SU-DHL-6 (cell line): ENCODE measurements at regions not wholly inside any gene's neighbourhood (a gene's known extent, or its start where the extent isn't known, plus 50 kb on each side); places are given as distances from the start of the nearest gene placed in this dataset.

ENCODE experiments used
- H2AFZ ChIP-seq: fragments of 200-600 bp; sonication (generic); 2 replicates; pipeline ENCODE4 v1.6.1; 2014; ENCODE audit warnings: low read depth, mild to moderate bottlenecking, moderate library complexity, mixed read lengths, antibody characterized with exemption, low read length; ENCODE audit not compliant: severe bottlenecking
- H3F3A ChIP-seq: fragments of 200-600 bp; shearing (Covaris generic); 2 replicates; pipeline ENCODE4 v1.6.0; 2016; ENCODE audit warnings: antibody characterized with exemption, mild to moderate bottlenecking; ENCODE audit not compliant: insufficient read depth
- H3K27ac ChIP-seq: fragments of 200-600 bp; sonication (generic); 2 replicates; pipeline ENCODE4 v1.5.1; 2016; ENCODE audit warnings: low read depth, mild to moderate bottlenecking, low read length, moderate library complexity, mixed read lengths
- H3K27me3 ChIP-seq: fragments of 200-600 bp; sonication (generic), shearing (Covaris generic); 2 replicates; pipeline ENCODE4 v1.6.0; 2014; ENCODE audit warnings: mild to moderate bottlenecking, low read length
- H3K36me3 ChIP-seq: fragments of 200-600 bp; sonication (generic); 2 replicates; pipeline ENCODE4 v1.6.1; 2014; ENCODE audit warnings: mild to moderate bottlenecking, low read length, mixed read lengths
- H3K4me2 ChIP-seq: fragments of 300-600, 200-600 bp; shearing (Covaris generic), sonication (generic); 2 replicates; pipeline ENCODE4 v1.6.0; 2014; ENCODE audit warnings: low read length, low read depth, mild to moderate bottlenecking; ENCODE audit not compliant: poor library complexity, severe bottlenecking
- H3K4me3 ChIP-seq: fragments of 200-600 bp; sonication (generic); 2 replicates; pipeline ENCODE4 v1.5.1; 2014; ENCODE audit warnings: antibody characterized with exemption, low read length, mild to moderate bottlenecking, mixed read lengths; ENCODE audit not compliant: insufficient read depth, poor library complexity, severe bottlenecking
- H3K79me2 ChIP-seq: fragments of 200-600 bp; sonication (generic); 2 replicates; pipeline ENCODE4 v1.6.1; 2014; ENCODE audit warnings: mild to moderate bottlenecking, low read length, moderate library complexity; ENCODE audit not compliant: insufficient read depth
- H3K9ac ChIP-seq: fragments of 200-600 bp; sonication (generic); 2 replicates; pipeline ENCODE4 v1.7.0; 2014; ENCODE audit warnings: mild to moderate bottlenecking, low read length
- H3K9me2 ChIP-seq: fragments of 200-600 bp; sonication (generic); replicated peaks from 2 replicates; pipeline ENCODE4 v1.6.1; 2014; ENCODE audit warnings: low read length; ENCODE audit not compliant: insufficient read depth
- H3K9me3 ChIP-seq: fragments of 200-600 bp; sonication (generic); 2 replicates; pipeline ENCODE4 v1.6.1; 2014; ENCODE audit warnings: low read length, mixed read lengths; ENCODE audit not compliant: insufficient read depth
- H4K20me1 ChIP-seq: fragments of 200-600 bp; sonication (generic); 2 replicates; pipeline ENCODE4 v1.6.1; 2014; ENCODE audit warnings: low read depth, mild to moderate bottlenecking, antibody characterized with exemption, low read length, moderate library complexity, mixed read lengths
- EZH2phosphoT487 ChIP-seq: fragments of 200-600 bp; sonication (generic), shearing (Covaris generic); conservative IDR thresholded peaks from 2 replicates; pipeline ENCODE4 v1.6.1; 2018; ENCODE audit warnings: mild to moderate bottlenecking, antibody characterized with exemption, low read length, moderate library complexity, mixed read lengths
- TF ChIP-seq, protein P1 (sequence below): fragments of 200-600 bp; sonication (generic); IDR thresholded peaks from one replicate; pipeline ENCODE4 v1.5.1; 2017; ENCODE audit warnings: antibody characterized with exemption, mild to moderate bottlenecking, low read length, moderate library complexity; ENCODE audit not compliant: insufficient read depth, poor library complexity, severe bottlenecking

DNA sequence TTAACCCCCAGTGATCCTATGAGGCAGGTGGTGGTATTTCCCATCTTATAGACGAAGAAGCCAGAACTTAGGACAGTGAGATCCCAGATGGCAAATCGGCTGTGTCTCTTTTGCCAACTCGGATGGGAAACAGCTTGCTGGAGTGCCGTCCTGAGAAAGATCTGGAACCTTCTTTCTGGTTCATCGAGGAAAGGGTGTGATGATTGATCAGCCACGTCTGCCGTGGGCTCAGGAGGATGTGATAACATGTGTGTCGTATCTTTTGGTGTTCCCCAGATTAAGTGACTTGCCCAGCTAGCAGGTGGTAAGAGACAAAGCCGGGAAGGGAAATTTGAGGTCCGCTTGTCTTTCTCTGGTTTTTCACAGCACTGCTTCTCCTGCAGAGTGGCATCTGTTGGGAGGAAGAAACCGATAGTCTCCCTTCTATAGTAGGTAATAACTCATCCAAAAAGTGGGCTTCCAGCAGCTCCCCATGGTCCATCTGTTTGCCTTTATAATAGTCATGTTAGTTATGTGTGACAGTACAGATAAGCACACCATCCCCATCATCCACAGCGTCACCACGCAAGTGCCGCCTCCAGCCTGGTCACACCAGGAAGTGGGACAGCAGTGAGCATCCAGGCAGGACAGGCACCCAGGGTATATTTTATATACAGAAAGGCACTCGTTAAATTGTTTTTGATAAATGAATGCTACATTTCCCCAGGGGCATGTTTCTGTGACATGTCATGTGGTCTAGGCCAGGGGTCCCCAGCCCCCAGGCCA, 175.5 kb downstream of the KATNIP start:
- Histone ChIP-seq H3K36me3 (no peaks in the 10 kb centered on the region), H3K79me2 (no peaks in the 10 kb centered on the region), H3K9me3 (no peaks in the 10 kb centered on the region), H4K20me1 (no peaks in the 10 kb centered on the region), H3K4me2 (no peak overlapping the region), H3K4me3 (no peak overlapping the region), H2AFZ (no peak overlapping the region), H3K9me2 (no peaks in the 10 kb centered on the region), H3K27me3 (no peaks in the 10 kb centered on the region), H3K27ac (no peak overlapping the region), H3K9ac (no peak overlapping the region), H3F3A (no peaks in the 10 kb centered on the region)
- TF ChIP-seq, protein P1, sequence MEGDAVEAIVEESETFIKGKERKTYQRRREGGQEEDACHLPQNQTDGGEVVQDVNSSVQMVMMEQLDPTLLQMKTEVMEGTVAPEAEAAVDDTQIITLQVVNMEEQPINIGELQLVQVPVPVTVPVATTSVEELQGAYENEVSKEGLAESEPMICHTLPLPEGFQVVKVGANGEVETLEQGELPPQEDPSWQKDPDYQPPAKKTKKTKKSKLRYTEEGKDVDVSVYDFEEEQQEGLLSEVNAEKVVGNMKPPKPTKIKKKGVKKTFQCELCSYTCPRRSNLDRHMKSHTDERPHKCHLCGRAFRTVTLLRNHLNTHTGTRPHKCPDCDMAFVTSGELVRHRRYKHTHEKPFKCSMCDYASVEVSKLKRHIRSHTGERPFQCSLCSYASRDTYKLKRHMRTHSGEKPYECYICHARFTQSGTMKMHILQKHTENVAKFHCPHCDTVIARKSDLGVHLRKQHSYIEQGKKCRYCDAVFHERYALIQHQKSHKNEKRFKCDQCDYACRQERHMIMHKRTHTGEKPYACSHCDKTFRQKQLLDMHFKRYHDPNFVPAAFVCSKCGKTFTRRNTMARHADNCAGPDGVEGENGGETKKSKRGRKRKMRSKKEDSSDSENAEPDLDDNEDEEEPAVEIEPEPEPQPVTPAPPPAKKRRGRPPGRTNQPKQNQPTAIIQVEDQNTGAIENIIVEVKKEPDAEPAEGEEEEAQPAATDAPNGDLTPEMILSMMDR = no peak
- no peak for TF ChIP-seq EZH2phosphoT487

DNA sequence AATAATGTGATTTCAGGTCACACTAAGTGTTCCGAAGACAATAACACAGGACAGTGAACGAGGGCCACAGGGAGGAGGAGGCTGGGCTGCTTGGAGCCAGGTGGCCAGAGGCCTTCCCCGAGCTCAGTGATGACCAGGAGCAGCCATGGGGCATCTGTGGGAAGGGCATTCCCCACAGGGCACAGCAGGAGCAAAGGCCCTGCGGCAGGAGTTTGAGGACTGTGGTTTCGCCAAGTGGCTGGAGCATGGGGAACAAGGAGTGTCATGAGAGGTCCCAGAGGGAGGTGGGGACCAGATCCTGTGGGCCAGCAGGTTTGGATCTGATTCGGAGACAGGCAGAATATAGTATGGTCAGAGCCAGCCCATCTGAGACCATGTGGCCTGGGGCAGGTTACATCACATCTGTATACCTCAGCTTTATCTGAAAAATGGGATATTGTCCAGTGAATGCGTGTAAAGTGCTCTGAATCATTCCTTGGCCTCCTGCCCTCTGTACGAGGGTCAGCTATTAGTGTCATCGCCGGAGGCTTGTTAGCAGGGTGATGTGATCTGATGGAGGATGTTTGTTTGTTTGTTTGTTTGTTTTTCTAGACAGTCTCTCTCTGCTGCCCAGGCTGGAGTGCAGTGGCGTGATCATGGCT, 176.8 kb downstream of the KATNIP start:
- no peaks in the 10 kb centered on the region for H3K36me3 ChIP-seq
- H2AFZ ChIP-seq = no peak overlapping the region
- H3K9ac ChIP-seq = no peak overlapping the region
- no peak overlapping the region for H3K27ac ChIP-seq
- no peaks in the 10 kb centered on the region for H3K27me3 ChIP-seq
- H3K79me2 ChIP-seq = no peaks in the 10 kb centered on the region
- no peaks in the 10 kb centered on the region for H3F3A ChIP-seq
- no peak overlapping the region for H3K4me2 ChIP-seq
- no peaks in the 10 kb centered on the region for H4K20me1 ChIP-seq
- H3K9me2 ChIP-seq = no peaks in the 10 kb centered on the region
- no peak overlapping the region for H3K4me3 ChIP-seq
- no peak for TF ChIP-seq EZH2phosphoT487
- TF ChIP-seq, protein P1 = no peak
- no peaks in the 10 kb centered on the region for H3K9me3 ChIP-seq

DNA sequence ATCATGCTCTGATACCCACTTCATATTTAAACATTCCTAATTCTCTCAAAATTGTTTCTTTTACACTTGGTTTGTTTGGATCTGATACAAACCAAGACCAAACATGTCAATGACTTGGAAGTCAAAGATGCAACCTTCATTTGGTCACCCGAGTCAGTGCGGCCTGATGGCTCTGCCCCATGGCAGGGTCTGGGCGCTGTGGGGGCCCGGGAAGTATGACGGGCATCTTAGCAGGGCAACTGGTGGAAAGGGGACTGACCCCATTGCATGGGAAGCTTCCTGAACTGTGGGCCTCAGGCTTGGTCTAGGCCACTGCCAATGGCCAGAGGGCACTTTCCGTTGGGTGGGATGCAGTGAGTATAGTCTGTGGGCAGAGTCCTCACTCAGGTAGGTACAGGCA, 178.0 kb downstream of the KATNIP start:
- Histone ChIP-seq H3F3A (no peaks in the 10 kb centered on the region), H3K4me3 (no peak overlapping the region), H2AFZ (no peak overlapping the region), H3K9me3 (no peaks in the 10 kb centered on the region), H3K9me2 (no peaks in the 10 kb centered on the region), H3K36me3 (no peaks in the 10 kb centered on the region), H3K79me2 (no peaks in the 10 kb centered on the region), H3K9ac (no peak overlapping the region), H3K27me3 (no peaks in the 10 kb centered on the region), H4K20me1 (no peaks in the 10 kb centered on the region), H3K4me2 (no peak overlapping the region), H3K27ac (no peak overlapping the region)
- TF ChIP-seq EZH2phosphoT487 = no peak
- TF ChIP-seq, protein P1 = no peak
